B cell (primary cell): ENCODE measurements at regions not wholly inside any gene's neighbourhood (a gene's known extent, or its start where the extent isn't known, plus 50 kb on each side); places are given as distances from the start of the nearest gene placed in this dataset.

Source experiments
- CTCF ChIP-seq: fragments of 200-600 bp; IDR thresholded peaks from one replicate; pipeline ENCODE4 v1.8.0; 2022; ENCODE audit warnings: antibody characterized with exemption, mild to moderate bottlenecking
- EZH2 ChIP-seq: IDR thresholded peaks from 2 replicates; pipeline ENCODE4 v1.6.1; 2012; ENCODE audit warnings: borderline replicate concordance, low read depth, mild to moderate bottlenecking, moderate library complexity, low read length; ENCODE audit not compliant: insufficient read depth, poor library complexity, severe bottlenecking

GRCh38 chr9:80789831-80790230, 899.5 kb downstream of the TLE1 start:
- TF ChIP-seq CTCF (no peak), EZH2 (no peak)
